H9 (cell line): ENCODE measurements at regions not wholly inside any gene's neighbourhood (a gene's known extent, or its start where the extent isn't known, plus 50 kb on each side); places are given as distances from the start of the nearest gene placed in this dataset.

Experiments
- DNase-seq: peaks from one replicate; pipeline ENCODE4 v3.0.0-alpha.2; 2017
- H2AFZ ChIP-seq: one replicate; pipeline ENCODE4 v1.6.1; 2013; ENCODE audit warnings: mild to moderate bottlenecking, low read length, control low read depth, moderate library complexity
- H2AK5ac ChIP-seq: 2 replicates; pipeline ENCODE4 v1.6.1; 2013; ENCODE audit warnings: low read length, control low read depth, mixed read lengths; ENCODE audit not compliant: insufficient read length
- H2BK120ac ChIP-seq: one replicate; pipeline ENCODE4 v1.6.1; 2013; ENCODE audit warnings: low read depth, mild to moderate bottlenecking, low read length, control low read depth, inconsistent platforms; ENCODE audit not compliant: poor library complexity, severe bottlenecking
- H2BK12ac ChIP-seq: 2 replicates; pipeline ENCODE4 v1.6.1; 2013; ENCODE audit warnings: low read length, control low read depth, mixed read lengths, low read depth; ENCODE audit not compliant: insufficient read length
- H2BK15ac ChIP-seq: 2 replicates; pipeline ENCODE4 v1.6.1; 2013; ENCODE audit warnings: low read depth, low read length, control low read depth
- H2BK20ac ChIP-seq: one replicate; pipeline ENCODE4 v1.6.1; 2013; ENCODE audit warnings: low read depth, mild to moderate bottlenecking, low read length, control low read depth, inconsistent platforms; ENCODE audit not compliant: poor library complexity, severe bottlenecking
- H2BK5ac ChIP-seq: 2 replicates; pipeline ENCODE4 v1.6.1; 2013; ENCODE audit warnings: low read length, control low read depth, mixed read lengths; ENCODE audit not compliant: insufficient read length
- H3K14ac ChIP-seq: 2 replicates; pipeline ENCODE4 v1.6.1; 2013; ENCODE audit warnings: low read length, control low read depth; ENCODE audit not compliant: insufficient read depth
- H3K18ac ChIP-seq: 2 replicates; pipeline ENCODE4 v1.6.1; 2013; ENCODE audit warnings: low read depth, mild to moderate bottlenecking, mixed read lengths, low read length, control low read depth; ENCODE audit not compliant: insufficient read length
- H3K23ac ChIP-seq: 2 replicates; pipeline ENCODE4 v1.6.1; 2013; ENCODE audit warnings: low read length, control low read depth, mixed read lengths, low read depth; ENCODE audit not compliant: insufficient read length
- H3K23me2 ChIP-seq: 2 replicates; pipeline ENCODE4 v1.6.1; 2013; ENCODE audit warnings: low read depth, mild to moderate bottlenecking, mixed read lengths, low read length, control low read depth; ENCODE audit not compliant: insufficient read length, poor library complexity, severe bottlenecking
- H3K27ac ChIP-seq: 2 replicates; pipeline ENCODE4 v1.5.1; 2013; ENCODE audit warnings: low read length, control low read depth, mixed read lengths, low read depth; ENCODE audit not compliant: insufficient read length
- H3K27me3 ChIP-seq: 2 replicates; pipeline ENCODE4 v1.6.1; 2013; ENCODE audit warnings: low read length, control low read depth, inconsistent platforms; ENCODE audit not compliant: insufficient read depth
- H3K4ac ChIP-seq: 2 replicates; pipeline ENCODE4 v1.6.1; 2013; ENCODE audit warnings: low read depth, mild to moderate bottlenecking, control low read depth, inconsistent platforms, low read length, moderate library complexity
- H3K4me1 ChIP-seq: 2 replicates; pipeline ENCODE4 v1.6.1; 2013; ENCODE audit warnings: low read length, control low read depth, inconsistent platforms; ENCODE audit not compliant: insufficient read depth
- H3K4me2 ChIP-seq: 2 replicates; pipeline ENCODE4 v1.6.1; 2013; ENCODE audit warnings: low read length, control low read depth, mixed read lengths; ENCODE audit not compliant: insufficient read length, insufficient read depth
- H3K56ac ChIP-seq: 2 replicates; pipeline ENCODE4 v1.6.1; 2013; ENCODE audit warnings: low read depth, mild to moderate bottlenecking, mixed read lengths, low read length, control low read depth; ENCODE audit not compliant: insufficient read length
- H3K79me1 ChIP-seq: 2 replicates; pipeline ENCODE4 v1.6.1; 2013; ENCODE audit warnings: low read depth, mild to moderate bottlenecking, moderate library complexity, low read length, control low read depth, inconsistent platforms; ENCODE audit not compliant: insufficient read depth, poor library complexity, severe bottlenecking
- H3K79me2 ChIP-seq: 2 replicates; pipeline ENCODE4 v1.6.1; 2013; ENCODE audit warnings: low read length, control low read depth, inconsistent platforms; ENCODE audit not compliant: insufficient read depth
- H3K9ac ChIP-seq: 2 replicates; pipeline ENCODE4 v1.6.1; 2013; ENCODE audit warnings: low read length, control low read depth, mixed read lengths; ENCODE audit not compliant: insufficient read length; ENCODE audit errors: extremely low read depth
- H3K9me3 ChIP-seq: one replicate; pipeline ENCODE4 v1.6.1; 2013; ENCODE audit warnings: low read depth, low read length, inconsistent platforms; ENCODE audit not compliant: control insufficient read depth
- H3T11ph ChIP-seq: one replicate; pipeline ENCODE4 v1.6.1; 2013; ENCODE audit warnings: mild to moderate bottlenecking, low read length, control low read depth, inconsistent platforms
- H4K20me1 ChIP-seq: one replicate; pipeline ENCODE4 v1.6.1; 2013; ENCODE audit not compliant: control insufficient read depth, insufficient read length, insufficient read depth
- H4K5ac ChIP-seq: 2 replicates; pipeline ENCODE4 v1.6.1; 2013; ENCODE audit warnings: low read depth, mild to moderate bottlenecking, mixed read lengths, low read length, control low read depth; ENCODE audit not compliant: insufficient read length
- H4K8ac ChIP-seq: replicated peaks from 2 replicates; pipeline ENCODE4 v1.6.1; 2013; ENCODE audit warnings: low read length, control low read depth, mixed read lengths, low read depth; ENCODE audit not compliant: insufficient read length
- H4K91ac ChIP-seq: 2 replicates; pipeline ENCODE4 v1.6.1; 2013; ENCODE audit warnings: low read depth, mild to moderate bottlenecking, moderate library complexity, mixed read lengths, low read length, control low read depth; ENCODE audit not compliant: insufficient read length
- H3K27ac Mint-ChIP-seq, 3 experiments: 2 replicates in 2 of 3; 3 replicates in 1 of 3; pipeline ENCODE4 v1.8.0; 2020 to 2021; ENCODE audit warnings: mixed read lengths in 3 of 3, mild to moderate bottlenecking in 1 of 3, moderate library complexity in 1 of 3
- H3K27me3 Mint-ChIP-seq: 2 replicates; pipeline ENCODE4 v1.8.0; 2021; ENCODE audit warnings: low read depth, mild to moderate bottlenecking, moderate library complexity, mixed read lengths
- H3K36me3 Mint-ChIP-seq, 3 experiments: 2 replicates in 2 of 3; 3 replicates in 1 of 3; pipeline ENCODE4 v1.8.0; 2020 to 2021; ENCODE audit warnings: low read depth in 3 of 3, mixed read lengths in 3 of 3; ENCODE audit not compliant: insufficient read depth in 1 of 3
- H3K4me1 Mint-ChIP-seq, 2 experiments: 2 replicates each; pipeline ENCODE4 v1.8.0; 2020; ENCODE audit warnings: mixed read lengths in 2 of 2
- H3K4me3 Mint-ChIP-seq, 2 experiments: 2 replicates in 1 of 2; 3 replicates in 1 of 2; pipeline ENCODE4 v1.8.0; 2020 to 2021; ENCODE audit warnings: mild to moderate bottlenecking in 2 of 2, mixed read lengths in 2 of 2, moderate library complexity in 1 of 2
- H3K9me3 Mint-ChIP-seq, 2 experiments: 2 replicates in 1 of 2; 3 replicates in 1 of 2; pipeline ENCODE4 v1.8.0; 2020; ENCODE audit warnings: mild to moderate bottlenecking in 2 of 2, mixed read lengths in 2 of 2, moderate library complexity in 1 of 2
- WGBS: extraction: QIAGEN DNeasy Blood & Tissue Kit; methylation state at CpG from one replicate; pipeline ENCODE4 v1.1.7; 2013; ENCODE audit warnings: missing lambda C conversion rate, low lambda C conversion rate, mixed read lengths; ENCODE audit not compliant: insufficient read length; ENCODE audit errors: extremely low coverage; 5-methylcytosine and 5-hydroxymethylcytosine counted together
- TF ChIP-seq, protein P1 (sequence below): fragments of 200-600 bp; sonication (generic); conservative IDR thresholded peaks from 3 replicates; pipeline ENCODE4 v1.8.0; 2021; ENCODE audit warnings: antibody characterized with exemption, mild to moderate bottlenecking

DNA sequence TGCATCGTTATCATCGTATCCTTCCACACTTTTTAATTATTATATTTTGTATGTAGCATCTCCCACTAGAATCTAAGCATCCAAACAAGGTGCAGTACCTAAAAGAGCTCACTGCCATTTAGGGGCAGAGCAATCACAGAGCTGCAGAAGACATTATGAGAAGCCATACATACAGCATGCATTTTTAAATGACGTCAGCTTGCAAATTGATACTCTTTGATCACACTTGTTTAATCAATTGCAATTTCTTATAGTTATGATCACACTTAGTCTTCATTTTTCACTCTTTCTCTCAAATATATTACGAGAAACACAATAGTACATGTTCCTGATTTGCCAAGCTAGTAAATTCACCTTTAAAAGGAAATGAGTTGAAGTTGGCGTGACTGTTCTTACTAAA lies 753.3 kb upstream of the LRRN3 start:
- H3K18ac ChIP-seq = no peak overlapping the region
- DNase-seq = no peak
- TF ChIP-seq, protein P1, sequence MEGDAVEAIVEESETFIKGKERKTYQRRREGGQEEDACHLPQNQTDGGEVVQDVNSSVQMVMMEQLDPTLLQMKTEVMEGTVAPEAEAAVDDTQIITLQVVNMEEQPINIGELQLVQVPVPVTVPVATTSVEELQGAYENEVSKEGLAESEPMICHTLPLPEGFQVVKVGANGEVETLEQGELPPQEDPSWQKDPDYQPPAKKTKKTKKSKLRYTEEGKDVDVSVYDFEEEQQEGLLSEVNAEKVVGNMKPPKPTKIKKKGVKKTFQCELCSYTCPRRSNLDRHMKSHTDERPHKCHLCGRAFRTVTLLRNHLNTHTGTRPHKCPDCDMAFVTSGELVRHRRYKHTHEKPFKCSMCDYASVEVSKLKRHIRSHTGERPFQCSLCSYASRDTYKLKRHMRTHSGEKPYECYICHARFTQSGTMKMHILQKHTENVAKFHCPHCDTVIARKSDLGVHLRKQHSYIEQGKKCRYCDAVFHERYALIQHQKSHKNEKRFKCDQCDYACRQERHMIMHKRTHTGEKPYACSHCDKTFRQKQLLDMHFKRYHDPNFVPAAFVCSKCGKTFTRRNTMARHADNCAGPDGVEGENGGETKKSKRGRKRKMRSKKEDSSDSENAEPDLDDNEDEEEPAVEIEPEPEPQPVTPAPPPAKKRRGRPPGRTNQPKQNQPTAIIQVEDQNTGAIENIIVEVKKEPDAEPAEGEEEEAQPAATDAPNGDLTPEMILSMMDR = no peak
- Mint-ChIP-seq H3K4me3 (no peak overlapping the region), H3K27me3 (no peaks in the 10 kb centered on the region; the same call in 1 of the 2 replicates), H3K36me3 (peaks cover 0 to 9% (median 0%) of the 10 kb centered on the region in 3 experiments; a peak in 3 of 7 replicates), H3K4me1 (no peaks in the 10 kb centered on the region), H3K9me3 (peaks cover 7 to 9% of the 10 kb centered on the region in 2 experiments; a peak in 3 of 5 replicates), H3K27ac (no peak overlapping the region)
- no peaks in the 10 kb centered on the region for H3K23me2 ChIP-seq
- H2BK12ac ChIP-seq = no peak overlapping the region
- no peak overlapping the region for H2AFZ ChIP-seq
- no peaks in the 10 kb centered on the region for H3K9me3 ChIP-seq
- no peak overlapping the region for H4K5ac ChIP-seq
- no peak overlapping the region for H2BK5ac ChIP-seq
- H3K4ac ChIP-seq = no peak overlapping the region
- no peak overlapping the region for H2BK20ac ChIP-seq
- H4K20me1 ChIP-seq = no peaks in the 10 kb centered on the region
- no peak overlapping the region for H3K4me2 ChIP-seq
- H2BK15ac ChIP-seq = no peak overlapping the region
- no peaks in the 10 kb centered on the region for H3K4me1 ChIP-seq
- H3K14ac ChIP-seq = no peak overlapping the region
- H3K9ac ChIP-seq = no peak overlapping the region
- no peak overlapping the region for H4K8ac ChIP-seq
- no peak overlapping the region for H2BK120ac ChIP-seq
- H3K79me2 ChIP-seq = no peaks in the 10 kb centered on the region
- no peak overlapping the region for H3K56ac ChIP-seq
- no peak overlapping the region for H3T11ph ChIP-seq
- no peak overlapping the region for H4K91ac ChIP-seq
- H3K27ac ChIP-seq = no peak overlapping the region
- WGBS = no CpG with 5 or more reads among the region's 5 CpGs
- H3K79me1 ChIP-seq = no peaks in the 10 kb centered on the region
- no peak overlapping the region for H2AK5ac ChIP-seq
- H3K27me3 ChIP-seq = no peaks in the 10 kb centered on the region
- H3K23ac ChIP-seq = no peak overlapping the region
